ELF-1 (cell line): ENCODE measurements at regions not wholly inside any gene's neighbourhood (a gene's known extent, or its start where the extent isn't known, plus 50 kb on each side); places are given as distances from the start of the nearest gene placed in this dataset.
"Not testable (repeated sequence)": the region's sequence is repeated elsewhere in the genome, so short reads cannot be mapped to it uniquely, and the experiment has no call there.

Experiments
- DNase-seq: peaks from one replicate; pipeline ENCODE4 v3.0.0-alpha.2; 2016; ENCODE audit warnings: low read depth, low spot score

- peak; percentile 63 for DNase-seq
These were observed 197.3 kb upstream of the SDK2 start for GRCh38 chr17:73841431-73842060.

GRCh38 chr17:73847952-73848351 is 203.7 kb upstream of the SDK2 start:
- no peak for DNase-seq

GRCh38 chr17:73850426-73850825 is 206.2 kb upstream of the SDK2 start:
- no peak for DNase-seq

GRCh38 chr17:73851091-73851490 is 206.8 kb upstream of the SDK2 start:
- DNase-seq: no peak

GRCh38 chr17:73851921-73852320 is 207.7 kb upstream of the SDK2 start:
- no peak for DNase-seq

GRCh38 chr17:73855720-73856333 is 211.6 kb upstream of the SDK2 start:
- DNase-seq: no peak

- no peak for DNase-seq
These were observed 212.3 kb upstream of the SDK2 start for GRCh38 chr17:73856556-73856955.

GRCh38 chr17:73859439-73860008 is 215.3 kb upstream of the SDK2 start:
- not testable (repeated sequence) for DNase-seq

GRCh38 chr17:73861543-73861942 is 217.3 kb upstream of the SDK2 start:
- DNase-seq: no peak

GRCh38 chr17:73863761-73864535 is 219.7 kb upstream of the SDK2 start:
- no peak for DNase-seq

- no peak for DNase-seq
These were observed 221.6 kb upstream of the SDK2 start for GRCh38 chr17:73865831-73866230.

- DNase-seq: no peak
These were observed 222.8 kb upstream of the SDK2 start for GRCh38 chr17:73867056-73867455.

- no peak for DNase-seq
These were observed 225.8 kb upstream of the SDK2 start for GRCh38 chr17:73870068-73870467.

- no peak for DNase-seq
These were observed 226.2 kb upstream of the SDK2 start for GRCh38 chr17:73870473-73870872.

- peak; percentile 88 for DNase-seq
These were observed 228.6 kb upstream of the SDK2 start for GRCh38 chr17:73872816-73873215.

- DNase-seq: no peak
These were observed 229.9 kb upstream of the SDK2 start for GRCh38 chr17:73874008-73874720.

GRCh38 chr17:73875346-73875745 is 231.1 kb upstream of the SDK2 start:
- no peak for DNase-seq

- no peak for DNase-seq
These were observed 233.7 kb upstream of the SDK2 start for GRCh38 chr17:73877962-73878361.

GRCh38 chr17:73878923-73879322 is 234.7 kb upstream of the SDK2 start:
- DNase-seq: no peak

- DNase-seq: peak; percentile 20
These were observed 235.7 kb upstream of the SDK2 start for GRCh38 chr17:73879987-73880386.

GRCh38 chr17:73882590-73882989 is 238.3 kb upstream of the SDK2 start:
- no peak for DNase-seq

- no peak for DNase-seq
These were observed 238.9 kb upstream of the SDK2 start for GRCh38 chr17:73883175-73883574.
